ENCODE measurements at regions not wholly inside any gene's neighbourhood (a gene's known extent, or its start where the extent isn't known, plus 50 kb on each side); places are given as distances from the start of the nearest gene placed in this dataset.

DNA sequence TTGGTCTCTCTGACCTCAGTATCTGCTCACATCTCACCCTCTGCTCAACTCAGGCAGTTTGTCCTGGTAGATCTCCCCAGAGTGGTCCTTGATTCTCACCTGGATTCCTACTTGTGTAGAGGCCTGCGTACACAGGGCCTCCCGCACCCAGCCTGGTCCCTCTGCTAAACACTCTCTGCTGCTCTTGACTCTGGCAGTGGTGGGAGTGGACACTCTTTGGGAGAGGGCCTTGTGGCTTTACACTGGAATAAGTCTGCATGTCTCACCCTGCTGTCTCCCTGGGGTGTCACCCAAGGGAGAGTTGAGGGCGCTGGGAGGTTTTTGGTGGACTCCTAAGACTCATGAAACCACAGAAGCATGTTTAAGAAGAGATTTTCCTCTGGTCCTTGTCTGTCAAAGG is 57.3 kb upstream of the ECI2 start:
- Histone ChIP-seq H3K27me3 (ENCODE audit: insufficient read depth) (no peaks in the 10 kb centered on the region), H3K79me2 (replicated peaks; ENCODE audit: insufficient read depth) (no peaks in the 10 kb centered on the region), H3K9me2 (ENCODE audit: insufficient read depth) (peaks cover 4% of the 10 kb centered on the region; the same call in 1 of the 2 replicates), H3K36me3 (ENCODE audit: insufficient read depth) (no peaks in the 10 kb centered on the region), H2AFZ (no peak overlapping the region), H3K4me1 (ENCODE audit: insufficient read depth) (no peaks in the 10 kb centered on the region), H4K20me1 (replicated peaks; ENCODE audit: insufficient read depth) (no peaks in the 10 kb centered on the region), H3K4me3 (no peak overlapping the region), H3K27ac (ENCODE audit: low read depth) (no peak overlapping the region), H3K4me2 (no peak overlapping the region), H3F3A (replicated peaks; ENCODE audit: low read depth) (no peaks in the 10 kb centered on the region)
- H3K27me3 Mint-ChIP-seq (ENCODE audit: insufficient read depth, low read depth, poor library complexity) = peaks cover 4% of the 10 kb centered on the region
- H3K36me3 Mint-ChIP-seq (ENCODE audit: low read depth) = peaks cover 12% of the 10 kb centered on the region; the same call in 2 of the 3 replicates
- DNase-seq (ENCODE audit: low spot score) = no peak
- no peak overlapping the region for H3K4me3 Mint-ChIP-seq
- H3K27ac Mint-ChIP-seq = no peak overlapping the region
- no peak for TF ChIP-seq EZH2 (IDR thresholded peaks at IDR 0.05; ENCODE audit: low read depth, unreplicated experiment)
- no peak for TF ChIP-seq ETS1 (IDR thresholded peaks at IDR 0.05)
- TF ChIP-seq EZH2phosphoT487 (IDR thresholded peaks at IDR 0.05; ENCODE audit: unreplicated experiment) = no peak
- no peak for TF ChIP-seq CREB1 (CRISPR knock-in tag; IDR thresholded peaks at IDR 0.05; ENCODE audit: low read depth)
- TF ChIP-seq POLR2AphosphoS5 (IDR thresholded peaks at IDR 0.05; ENCODE audit: low read depth) = no peak
- TF ChIP-seq, protein P1, sequence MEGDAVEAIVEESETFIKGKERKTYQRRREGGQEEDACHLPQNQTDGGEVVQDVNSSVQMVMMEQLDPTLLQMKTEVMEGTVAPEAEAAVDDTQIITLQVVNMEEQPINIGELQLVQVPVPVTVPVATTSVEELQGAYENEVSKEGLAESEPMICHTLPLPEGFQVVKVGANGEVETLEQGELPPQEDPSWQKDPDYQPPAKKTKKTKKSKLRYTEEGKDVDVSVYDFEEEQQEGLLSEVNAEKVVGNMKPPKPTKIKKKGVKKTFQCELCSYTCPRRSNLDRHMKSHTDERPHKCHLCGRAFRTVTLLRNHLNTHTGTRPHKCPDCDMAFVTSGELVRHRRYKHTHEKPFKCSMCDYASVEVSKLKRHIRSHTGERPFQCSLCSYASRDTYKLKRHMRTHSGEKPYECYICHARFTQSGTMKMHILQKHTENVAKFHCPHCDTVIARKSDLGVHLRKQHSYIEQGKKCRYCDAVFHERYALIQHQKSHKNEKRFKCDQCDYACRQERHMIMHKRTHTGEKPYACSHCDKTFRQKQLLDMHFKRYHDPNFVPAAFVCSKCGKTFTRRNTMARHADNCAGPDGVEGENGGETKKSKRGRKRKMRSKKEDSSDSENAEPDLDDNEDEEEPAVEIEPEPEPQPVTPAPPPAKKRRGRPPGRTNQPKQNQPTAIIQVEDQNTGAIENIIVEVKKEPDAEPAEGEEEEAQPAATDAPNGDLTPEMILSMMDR (conservative IDR thresholded peaks at IDR 0.05; ENCODE audit: low read depth in 2 of 2) = no peak
- TF ChIP-seq ZNF114 (CRISPR knock-in tag; IDR thresholded peaks at IDR 0.05) = no peak
- TF ChIP-seq ZNF331 (CRISPR knock-in tag; IDR thresholded peaks at IDR 0.05; ENCODE audit: low read depth) = no peak
- no peak for TF ChIP-seq REST (IDR thresholded peaks at IDR 0.05; ENCODE audit: unreplicated experiment)
- TF ChIP-seq, protein P2, sequence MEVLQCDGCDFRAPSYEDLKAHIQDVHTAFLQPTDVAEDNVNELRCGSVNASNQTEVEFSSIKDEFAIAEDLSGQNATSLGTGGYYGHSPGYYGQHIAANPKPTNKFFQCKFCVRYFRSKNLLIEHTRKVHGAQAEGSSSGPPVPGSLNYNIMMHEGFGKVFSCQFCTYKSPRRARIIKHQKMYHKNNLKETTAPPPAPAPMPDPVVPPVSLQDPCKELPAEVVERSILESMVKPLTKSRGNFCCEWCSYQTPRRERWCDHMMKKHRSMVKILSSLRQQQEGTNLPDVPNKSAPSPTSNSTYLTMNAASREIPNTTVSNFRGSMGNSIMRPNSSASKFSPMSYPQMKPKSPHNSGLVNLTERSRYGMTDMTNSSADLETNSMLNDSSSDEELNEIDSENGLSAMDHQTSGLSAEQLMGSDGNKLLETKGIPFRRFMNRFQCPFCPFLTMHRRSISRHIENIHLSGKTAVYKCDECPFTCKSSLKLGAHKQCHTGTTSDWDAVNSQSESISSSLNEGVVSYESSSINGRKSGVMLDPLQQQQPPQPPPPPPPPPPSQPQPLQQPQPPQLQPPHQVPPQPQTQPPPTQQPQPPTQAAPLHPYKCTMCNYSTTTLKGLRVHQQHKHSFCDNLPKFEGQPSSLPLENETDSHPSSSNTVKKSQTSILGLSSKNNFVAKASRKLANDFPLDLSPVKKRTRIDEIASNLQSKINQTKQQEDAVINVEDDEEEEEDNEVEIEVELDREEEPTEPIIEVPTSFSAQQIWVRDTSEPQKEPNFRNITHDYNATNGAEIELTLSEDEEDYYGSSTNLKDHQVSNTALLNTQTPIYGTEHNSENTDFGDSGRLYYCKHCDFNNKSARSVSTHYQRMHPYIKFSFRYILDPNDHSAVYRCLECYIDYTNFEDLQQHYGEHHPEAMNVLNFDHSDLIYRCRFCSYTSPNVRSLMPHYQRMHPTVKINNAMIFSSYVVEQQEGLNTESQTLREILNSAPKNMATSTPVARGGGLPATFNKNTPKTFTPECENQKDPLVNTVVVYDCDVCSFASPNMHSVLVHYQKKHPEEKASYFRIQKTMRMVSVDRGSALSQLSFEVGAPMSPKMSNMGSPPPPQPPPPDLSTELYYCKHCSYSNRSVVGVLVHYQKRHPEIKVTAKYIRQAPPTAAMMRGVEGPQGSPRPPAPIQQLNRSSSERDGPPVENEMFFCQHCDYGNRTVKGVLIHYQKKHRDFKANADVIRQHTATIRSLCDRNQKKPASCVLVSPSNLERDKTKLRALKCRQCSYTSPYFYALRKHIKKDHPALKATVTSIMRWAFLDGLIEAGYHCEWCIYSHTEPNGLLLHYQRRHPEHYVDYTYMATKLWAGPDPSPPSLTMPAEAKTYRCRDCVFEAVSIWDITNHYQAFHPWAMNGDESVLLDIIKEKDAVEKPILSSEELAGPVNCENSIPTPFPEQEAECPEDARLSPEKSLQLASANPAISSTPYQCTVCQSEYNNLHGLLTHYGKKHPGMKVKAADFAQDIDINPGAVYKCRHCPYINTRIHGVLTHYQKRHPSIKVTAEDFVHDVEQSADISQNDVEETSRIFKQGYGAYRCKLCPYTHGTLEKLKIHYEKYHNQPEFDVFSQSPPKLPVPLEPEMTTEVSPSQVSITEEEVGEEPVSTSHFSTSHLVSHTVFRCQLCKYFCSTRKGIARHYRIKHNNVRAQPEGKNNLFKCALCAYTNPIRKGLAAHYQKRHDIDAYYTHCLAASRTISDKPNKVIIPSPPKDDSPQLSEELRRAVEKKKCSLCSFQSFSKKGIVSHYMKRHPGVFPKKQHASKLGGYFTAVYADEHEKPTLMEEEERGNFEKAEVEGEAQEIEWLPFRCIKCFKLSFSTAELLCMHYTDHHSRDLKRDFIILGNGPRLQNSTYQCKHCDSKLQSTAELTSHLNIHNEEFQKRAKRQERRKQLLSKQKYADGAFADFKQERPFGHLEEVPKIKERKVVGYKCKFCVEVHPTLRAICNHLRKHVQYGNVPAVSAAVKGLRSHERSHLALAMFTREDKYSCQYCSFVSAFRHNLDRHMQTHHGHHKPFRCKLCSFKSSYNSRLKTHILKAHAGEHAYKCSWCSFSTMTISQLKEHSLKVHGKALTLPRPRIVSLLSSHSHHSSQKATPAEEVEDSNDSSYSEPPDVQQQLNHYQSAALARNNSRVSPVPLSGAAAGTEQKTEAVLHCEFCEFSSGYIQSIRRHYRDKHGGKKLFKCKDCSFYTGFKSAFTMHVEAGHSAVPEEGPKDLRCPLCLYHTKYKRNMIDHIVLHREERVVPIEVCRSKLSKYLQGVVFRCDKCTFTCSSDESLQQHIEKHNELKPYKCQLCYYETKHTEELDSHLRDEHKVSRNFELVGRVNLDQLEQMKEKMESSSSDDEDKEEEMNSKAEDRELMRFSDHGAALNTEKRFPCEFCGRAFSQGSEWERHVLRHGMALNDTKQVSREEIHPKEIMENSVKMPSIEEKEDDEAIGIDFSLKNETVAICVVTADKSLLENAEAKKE (CRISPR knock-in tag; IDR thresholded peaks at IDR 0.05) = no peak
- no peak for TF ChIP-seq JUNB (IDR thresholded peaks at IDR 0.05; ENCODE audit: unreplicated experiment)
- TF ChIP-seq STAT1 (IDR thresholded peaks at IDR 0.05; ENCODE audit: unreplicated experiment) = no peak
- no peak for ATAC-seq
- H3K4me1 Mint-ChIP-seq = no peaks in the 10 kb centered on the region; the same call in 2 of the 3 replicates
- H3K9me3 Mint-ChIP-seq = peaks cover 27% of the 10 kb centered on the region

All from GM23338 (cell line).